ENCODE measurements at regions not wholly inside any gene's neighbourhood (a gene's known extent, or its start where the extent isn't known, plus 50 kb on each side); places are given as distances from the start of the nearest gene placed in this dataset.

GRCh38 chr4:32672359-32672758, 1952.2 kb downstream of the PCDH7 start:
- Histone ChIP-seq H3K4me1 (ENCODE audit: insufficient read depth, low read length) (no peaks in the 10 kb centered on the region), H3K27me3 (ENCODE audit: control insufficient read depth in 1 of 2, insufficient read depth in 2 of 2, low read length in 2 of 2) (no peaks in the 10 kb centered on the region), H3K4me3 (ENCODE audit: low read length) (no peak overlapping the region), H3K27ac (ENCODE audit: low read depth in 1 of 2, low read length in 2 of 2) (no peak overlapping the region), H3K9me3 (ENCODE audit: control insufficient read depth in 1 of 2, insufficient read depth in 1 of 2, low read length in 2 of 2) (peaks cover 0 to 3% of the 10 kb centered on the region in 2 experiments), H3K36me3 (ENCODE audit: insufficient read depth, low read length) (no peaks in the 10 kb centered on the region)
- no peak for TF ChIP-seq CTCF (IDR thresholded peaks at IDR 0.05)
- intact Hi-C loops (cut with DNase I, micrococcal nuclease): no loop called here
- H3K36me3 Mint-ChIP-seq (ENCODE audit: low read depth): no peaks in the 10 kb centered on the region
- H3K4me3 Mint-ChIP-seq: no peak overlapping the region
- POLR2A ChIA-PET: no interaction called here
- DNase-seq: no peak
- H3K27ac Mint-ChIP-seq: no peak overlapping the region
- ATAC-seq (ENCODE audit: poor library complexity): no peak
- peaks cover 8% of the 10 kb centered on the region for H3K9me3 Mint-ChIP-seq
- no peaks in the 10 kb centered on the region for H3K27me3 Mint-ChIP-seq
- CTCF ChIA-PET: no interaction called here
- H3K4me1 Mint-ChIP-seq (ENCODE audit: low read depth): no peaks in the 10 kb centered on the region

- Histone ChIP-seq H3K9me3 (ENCODE audit: control insufficient read depth in 1 of 2, insufficient read depth in 1 of 2, low read length in 2 of 2) (peaks cover 0 to 8% of the 10 kb centered on the region in 2 experiments), H3K27ac (ENCODE audit: low read depth in 1 of 2, low read length in 2 of 2) (no peak overlapping the region), H3K4me3 (ENCODE audit: low read length) (no peak overlapping the region), H3K27me3 (ENCODE audit: control insufficient read depth in 1 of 2, insufficient read depth in 2 of 2, low read length in 2 of 2) (no peaks in the 10 kb centered on the region), H3K36me3 (ENCODE audit: insufficient read depth, low read length) (no peaks in the 10 kb centered on the region), H3K4me1 (ENCODE audit: insufficient read depth, low read length) (no peaks in the 10 kb centered on the region)
- Mint-ChIP-seq H3K4me1 (ENCODE audit: low read depth) (no peaks in the 10 kb centered on the region), H3K27ac (no peak overlapping the region), H3K36me3 (ENCODE audit: low read depth) (no peaks in the 10 kb centered on the region), H3K27me3 (no peaks in the 10 kb centered on the region), H3K4me3 (no peak overlapping the region), H3K9me3 (peaks cover 5% of the 10 kb centered on the region)
- ATAC-seq (ENCODE audit: poor library complexity): no peak
- CTCF ChIA-PET: no interaction called here
- POLR2A ChIA-PET: no interaction called here
- intact Hi-C loops (cut with DNase I, micrococcal nuclease): no loop called here
- no peak for DNase-seq
- no peak for TF ChIP-seq CTCF (IDR thresholded peaks at IDR 0.05)
Measured at GRCh38 chr4:32680946-32681345, 1960.8 kb downstream of the PCDH7 start.

- H3K4me1 Mint-ChIP-seq (ENCODE audit: low read depth): no peaks in the 10 kb centered on the region
- ChIA-PET CTCF (no interaction called here), POLR2A (no interaction called here)
- H3K36me3 Mint-ChIP-seq (ENCODE audit: low read depth): no peaks in the 10 kb centered on the region
- intact Hi-C loops (cut with DNase I, micrococcal nuclease): no loop called here
- H3K27ac Mint-ChIP-seq: no peak overlapping the region
- Histone ChIP-seq H3K27me3 (ENCODE audit: control insufficient read depth in 1 of 2, insufficient read depth in 2 of 2, low read length in 2 of 2) (no peaks in the 10 kb centered on the region), H3K9me3 (ENCODE audit: control insufficient read depth in 1 of 2, insufficient read depth in 1 of 2, low read length in 2 of 2) (peaks cover 0 to 8% of the 10 kb centered on the region in 2 experiments), H3K36me3 (ENCODE audit: insufficient read depth, low read length) (no peaks in the 10 kb centered on the region), H3K27ac (ENCODE audit: low read depth in 1 of 2, low read length in 2 of 2) (no peak overlapping the region), H3K4me1 (ENCODE audit: insufficient read depth, low read length) (no peaks in the 10 kb centered on the region), H3K4me3 (ENCODE audit: low read length) (no peak overlapping the region)
- TF ChIP-seq CTCF (IDR thresholded peaks at IDR 0.05): no peak
- no peak overlapping the region for H3K4me3 Mint-ChIP-seq
- no peak for DNase-seq
- ATAC-seq (ENCODE audit: poor library complexity): no peak
- no peaks in the 10 kb centered on the region for H3K27me3 Mint-ChIP-seq
- no peaks in the 10 kb centered on the region for H3K9me3 Mint-ChIP-seq
Measured at GRCh38 chr4:32684160-32684559, 1964.0 kb downstream of the PCDH7 start.
